M059J (cell line): ENCODE measurements at regions not wholly inside any gene's neighbourhood (a gene's known extent, or its start where the extent isn't known, plus 50 kb on each side); places are given as distances from the start of the nearest gene placed in this dataset.

ENCODE experiments used
- DNase-seq: peaks from one replicate; pipeline ENCODE4 v3.0.0-alpha.2; 2012; ENCODE audit warnings: low read depth

DNA sequence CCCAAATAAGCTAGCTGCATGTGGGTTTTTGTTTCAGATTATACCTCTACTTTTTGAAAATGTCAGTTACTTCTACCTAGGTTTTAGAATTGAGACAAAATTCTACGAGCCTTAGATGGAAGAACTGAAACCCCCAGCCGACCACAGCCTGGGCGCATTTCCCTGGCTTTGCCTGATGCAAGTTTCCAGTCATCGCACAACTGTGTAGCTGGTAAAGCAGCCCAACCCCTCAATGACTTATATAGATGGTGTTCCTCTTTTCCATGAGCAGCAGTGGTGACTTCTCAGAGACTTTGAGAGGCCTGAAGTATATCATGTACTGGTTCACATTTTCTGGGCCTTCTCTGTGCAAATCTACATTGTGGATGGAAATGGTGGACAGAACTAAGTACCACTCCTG lies 515.4 kb upstream of the RAB6C start:
- DNase-seq = no peak

DNA sequence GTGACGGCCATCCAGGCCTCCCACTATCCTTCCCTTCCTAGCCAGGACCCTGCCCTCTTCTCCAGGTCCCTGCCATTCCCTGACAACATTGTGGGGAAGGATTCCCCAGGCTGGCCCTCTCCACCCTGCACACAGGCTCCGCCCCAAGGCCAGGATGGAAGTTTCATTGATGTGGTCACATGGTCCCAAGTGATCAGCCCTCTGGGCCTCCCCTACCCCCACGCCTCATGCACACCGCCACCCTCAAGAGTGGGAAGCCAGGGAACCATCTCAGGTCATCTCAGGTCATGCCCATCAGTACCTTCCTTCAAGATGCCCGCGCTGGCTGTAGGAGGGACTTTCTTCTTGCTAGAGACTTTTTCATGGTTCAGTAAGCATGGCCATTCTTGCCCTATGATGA lies 514.8 kb upstream of the RAB6C start:
- DNase-seq = no peak

DNA sequence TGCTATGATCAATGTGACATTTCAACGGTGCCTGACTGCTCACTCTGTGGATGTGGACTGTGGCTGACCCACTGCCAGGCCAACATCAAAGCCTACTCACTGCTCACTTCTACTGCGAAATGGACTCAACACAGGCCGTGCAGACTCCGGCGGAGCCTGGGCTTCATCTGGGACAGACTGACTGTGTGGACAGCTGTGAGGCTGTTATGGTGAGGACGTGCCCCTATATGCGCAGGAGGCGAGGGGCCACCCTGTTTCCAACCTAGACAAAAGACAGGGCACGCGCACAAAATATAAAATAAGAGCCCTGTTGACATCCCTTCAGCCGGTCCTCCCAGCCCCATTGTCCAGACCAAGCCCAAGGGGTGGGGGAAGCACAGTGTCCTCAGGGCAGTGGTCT lies 514.4 kb upstream of the RAB6C start:
- DNase-seq = no peak

DNA sequence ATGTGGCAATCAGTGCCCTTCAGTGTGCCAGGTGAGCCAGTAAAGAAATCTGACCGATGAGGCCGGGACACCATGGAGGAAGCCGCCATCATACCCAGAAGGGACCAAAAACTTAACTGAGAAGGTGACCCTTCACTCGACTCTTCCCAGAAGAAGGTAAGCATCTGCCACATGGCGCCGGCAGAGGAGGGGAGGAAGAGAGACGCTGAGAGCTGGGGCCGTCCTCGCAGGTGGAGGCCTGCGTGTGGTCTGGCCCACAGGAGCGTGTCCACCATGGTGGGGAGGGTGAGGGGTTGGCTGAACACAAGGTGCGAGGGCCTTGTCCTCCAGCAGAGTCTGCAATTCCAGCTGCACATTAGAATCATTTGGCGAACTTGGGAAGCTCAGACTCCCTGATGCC lies 513.1 kb upstream of the RAB6C start:
- no peak for DNase-seq

DNA sequence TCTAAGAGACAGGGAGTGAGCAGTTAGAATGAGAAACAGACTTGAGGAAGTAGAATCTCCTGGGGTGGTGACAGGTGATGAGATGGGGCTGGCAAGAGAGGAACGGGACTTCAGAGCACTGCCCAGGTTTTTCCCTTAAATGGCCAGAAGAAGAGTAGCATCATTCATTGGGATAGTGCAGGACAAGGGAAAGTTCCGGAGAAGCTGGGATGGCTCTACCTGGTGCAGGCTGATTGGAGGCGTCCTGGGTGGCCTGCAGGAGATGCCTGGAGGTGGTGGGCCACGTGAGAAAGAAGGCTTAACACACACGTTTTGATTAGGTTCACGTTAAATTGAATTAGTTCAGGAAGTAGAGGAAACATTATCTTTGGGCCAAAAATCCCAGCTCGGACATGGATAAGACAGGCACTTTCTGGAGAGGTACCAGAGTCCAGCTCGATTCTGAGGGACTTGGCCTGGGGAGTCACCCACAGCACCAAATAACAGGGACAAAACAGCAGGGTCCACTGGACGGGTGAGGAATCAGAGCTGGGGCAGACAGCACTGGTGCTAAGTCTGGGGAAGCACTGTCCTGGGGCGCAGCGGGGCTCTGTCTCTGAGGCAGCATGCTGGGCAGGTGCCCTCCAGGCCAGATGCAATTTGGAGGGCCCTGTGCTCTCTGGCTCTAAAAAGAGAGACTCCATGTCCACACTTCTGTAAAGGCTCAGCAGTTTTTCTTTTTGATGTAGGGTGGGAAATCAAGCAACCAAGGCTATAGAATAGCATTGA lies 512.3 kb upstream of the RAB6C start:
- no peak for DNase-seq

DNA sequence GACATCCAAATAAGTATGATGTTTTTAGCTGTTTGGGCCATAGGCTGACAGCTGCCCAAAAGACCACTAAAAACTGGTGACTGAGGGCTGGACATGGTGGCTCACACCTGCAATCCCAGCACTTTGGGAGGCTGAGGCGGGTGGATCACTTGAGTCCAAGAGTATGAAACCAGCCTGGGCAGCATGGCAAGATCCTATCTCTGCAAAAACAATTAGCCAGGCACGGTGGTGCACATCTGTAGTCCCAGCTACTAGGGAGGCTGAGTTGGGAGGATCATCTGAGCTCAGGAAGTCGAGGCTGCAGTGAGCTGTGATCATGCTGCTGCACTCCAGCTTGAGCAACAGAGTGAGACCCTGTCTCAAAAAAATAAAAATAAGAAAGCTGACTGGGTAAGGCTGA lies 511.5 kb upstream of the RAB6C start:
- no peak for DNase-seq

DNA sequence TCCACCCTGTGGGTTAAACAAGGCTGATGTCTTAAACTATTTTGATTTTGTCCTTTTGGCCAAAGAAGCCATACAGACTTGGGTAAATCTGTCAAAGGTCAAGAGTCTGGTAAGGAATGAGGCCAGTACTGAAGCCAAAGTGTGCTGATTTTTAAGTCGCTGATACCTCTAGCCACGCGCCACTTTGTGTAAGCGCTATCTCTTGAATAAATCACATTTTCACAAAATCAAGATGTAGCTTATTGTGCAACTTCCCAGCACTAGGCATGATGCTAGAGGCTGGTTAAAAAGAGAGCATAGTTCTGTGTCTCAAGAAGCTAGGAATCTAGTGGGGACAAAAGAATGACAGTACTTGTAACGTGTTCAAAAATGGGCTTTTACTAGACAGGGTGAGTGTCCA lies 510.6 kb upstream of the RAB6C start:
- no peak for DNase-seq

DNA sequence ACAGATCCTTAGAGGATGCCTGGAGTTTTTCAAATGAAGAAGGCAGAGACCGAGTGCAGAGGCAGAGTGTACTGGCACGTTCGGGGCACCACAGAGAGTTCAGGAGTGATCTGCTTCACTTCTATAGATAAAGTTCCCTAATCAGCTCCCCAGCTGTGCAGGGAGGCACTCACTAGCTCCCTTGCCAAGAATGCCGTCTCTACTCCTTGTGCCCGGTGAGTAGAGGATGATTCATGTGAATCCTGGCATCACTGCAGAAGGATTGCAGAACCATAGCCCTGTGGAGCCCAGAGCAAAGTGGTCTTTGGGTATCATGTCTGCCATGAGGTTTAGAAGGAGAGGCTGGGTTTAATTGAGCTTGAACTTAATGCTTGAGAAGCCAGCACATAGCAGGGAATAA lies 510.1 kb upstream of the RAB6C start:
- DNase-seq = no peak

DNA sequence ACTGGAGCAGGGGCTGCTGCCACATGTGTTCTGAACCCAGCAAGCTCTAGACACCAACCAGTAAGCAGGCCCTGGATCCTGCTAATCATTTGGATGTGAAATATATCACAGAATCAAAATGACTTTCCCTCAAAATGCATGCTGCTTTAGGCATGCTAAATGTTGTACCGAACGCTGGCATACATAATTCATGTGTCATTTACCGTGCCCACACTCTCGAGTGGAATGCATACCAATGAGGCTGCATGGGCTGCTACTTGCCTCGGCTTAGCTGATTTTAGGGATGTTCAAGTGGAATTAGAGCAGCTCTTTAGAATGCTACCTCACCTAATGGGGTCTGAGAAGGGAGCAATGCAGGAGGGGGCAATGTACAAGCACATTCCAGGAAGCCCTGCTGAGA lies 509.6 kb upstream of the RAB6C start:
- DNase-seq = no peak

DNA sequence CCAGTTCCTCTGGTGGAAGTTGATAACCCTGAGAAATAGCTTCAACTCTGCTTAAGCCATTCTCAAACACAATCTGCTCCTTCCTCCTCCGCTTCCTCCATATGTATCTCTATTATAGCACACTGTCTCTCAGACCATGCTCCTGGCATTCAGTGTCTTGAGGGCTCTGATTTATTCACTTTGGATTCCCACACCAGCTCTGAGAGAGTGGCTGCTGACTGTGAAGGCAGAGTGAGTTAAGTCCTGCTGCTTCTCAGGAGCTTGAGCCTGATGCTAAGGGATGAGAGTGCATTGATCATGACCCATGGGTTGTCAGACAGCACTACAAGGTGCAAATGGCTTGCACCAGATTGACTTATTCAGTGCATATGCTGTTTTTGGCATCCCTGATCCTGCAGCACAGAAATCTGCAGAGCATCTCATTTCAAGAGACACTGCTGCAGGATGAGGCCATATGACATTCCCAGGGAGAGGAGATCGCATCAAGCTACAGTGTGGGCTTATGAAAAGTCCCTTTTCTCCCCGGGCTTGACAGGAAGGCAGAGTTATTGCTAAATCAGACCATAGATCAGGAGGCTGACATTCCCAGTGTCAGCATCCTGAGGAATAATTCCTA lies 500.5 kb upstream of the RAB6C start:
- no peak for DNase-seq

DNA sequence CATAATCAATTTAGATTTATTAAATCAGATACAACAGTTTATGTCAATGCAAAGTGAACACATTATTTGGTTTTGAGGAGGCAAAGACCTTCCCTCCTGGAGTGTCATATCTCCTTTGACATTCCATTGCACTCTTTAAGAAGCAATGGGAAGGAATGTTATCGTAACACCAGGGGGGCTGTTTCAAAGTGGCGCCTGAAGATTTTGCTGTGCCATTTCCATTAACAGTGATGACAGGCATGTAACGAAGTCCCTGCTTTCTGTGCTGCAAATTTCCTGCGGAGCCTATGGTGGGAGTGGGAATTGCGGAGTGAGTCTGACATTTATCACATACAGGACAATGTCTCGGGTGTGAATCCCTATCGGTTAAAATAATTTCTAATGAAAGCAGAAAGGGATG lies 499.6 kb upstream of the RAB6C start:
- no peak for DNase-seq

DNA sequence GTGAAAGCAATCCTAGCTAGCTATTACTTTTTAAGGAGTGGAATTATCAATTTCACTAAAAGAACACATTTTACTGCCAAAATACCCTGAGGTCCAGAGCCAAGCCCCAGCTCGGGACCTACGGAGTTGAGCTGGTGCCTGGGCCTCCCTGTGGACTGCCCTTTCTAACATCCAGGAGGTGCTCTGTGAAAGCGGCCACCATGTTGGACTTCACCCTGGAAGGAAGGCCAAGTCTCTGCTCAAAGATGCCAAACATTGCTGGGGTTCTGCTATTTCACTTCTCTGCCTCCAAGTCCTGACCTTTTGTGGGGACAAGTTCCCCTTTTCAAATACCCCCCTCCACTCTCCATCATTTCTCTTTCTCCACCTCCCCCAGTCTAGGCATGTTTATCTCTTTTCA lies 498.7 kb upstream of the RAB6C start:
- no peak for DNase-seq

DNA sequence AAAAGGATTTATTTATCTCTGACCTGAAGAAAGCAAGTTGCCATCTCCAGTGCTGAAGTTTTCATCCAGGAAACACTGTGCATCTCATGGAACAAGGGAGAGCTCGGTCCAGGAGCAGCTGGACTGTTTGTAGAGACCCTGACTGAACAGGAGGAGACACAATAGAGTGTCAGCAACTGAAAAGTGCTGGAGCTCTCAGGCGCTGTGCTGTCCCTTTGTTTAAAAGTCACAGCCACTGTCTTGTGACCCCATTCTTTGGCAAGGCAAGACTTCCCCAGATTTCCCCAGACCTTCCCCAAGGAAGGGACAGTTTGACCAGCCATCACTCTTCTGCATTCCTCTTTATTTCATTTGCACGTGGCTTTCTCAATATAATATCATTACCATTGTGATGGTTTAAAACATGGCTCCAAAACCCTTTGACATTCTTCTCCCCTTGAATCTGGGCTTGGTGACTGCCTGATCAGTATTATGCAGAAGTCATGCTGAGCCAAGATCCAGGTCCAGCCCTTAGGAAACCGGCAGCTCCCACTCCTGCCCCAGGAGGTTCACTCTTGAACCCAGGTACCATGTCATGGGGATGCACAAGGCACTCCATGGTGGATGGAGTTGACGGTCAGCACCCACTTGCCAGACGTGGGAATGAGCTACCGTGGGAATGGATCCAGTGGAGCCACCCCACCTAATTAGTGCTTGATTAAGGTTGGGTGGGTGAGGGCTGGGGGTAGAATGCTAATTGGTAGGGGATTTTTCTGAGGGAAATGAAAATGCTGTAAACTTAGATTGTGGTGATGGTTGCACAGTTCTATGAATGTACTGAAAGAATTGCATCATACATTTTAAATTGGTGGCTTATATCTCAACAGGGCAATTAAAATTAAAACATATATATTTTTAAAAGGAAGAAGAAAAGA lies 497.9 kb upstream of the RAB6C start:
- no peak for DNase-seq

DNA sequence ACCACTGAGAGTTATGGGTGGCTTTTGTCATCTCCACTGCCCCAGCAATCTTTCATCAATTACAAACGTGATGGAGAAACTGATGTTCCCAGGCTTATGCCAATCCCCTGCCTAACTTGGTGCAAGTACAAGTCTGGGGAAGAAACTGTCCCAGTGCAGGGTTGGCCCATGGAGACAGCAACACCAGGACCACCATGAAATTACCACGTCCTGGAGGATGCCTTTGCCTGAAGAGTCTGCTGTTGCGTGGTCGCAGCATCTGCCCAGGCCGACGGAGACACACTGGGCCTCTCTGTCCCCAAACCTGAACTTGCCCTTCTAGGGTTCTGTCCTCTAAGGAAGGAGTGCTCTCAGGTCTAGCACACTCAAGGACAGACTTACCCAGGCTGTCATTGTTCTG lies 496.8 kb upstream of the RAB6C start:
- DNase-seq = no peak

DNA sequence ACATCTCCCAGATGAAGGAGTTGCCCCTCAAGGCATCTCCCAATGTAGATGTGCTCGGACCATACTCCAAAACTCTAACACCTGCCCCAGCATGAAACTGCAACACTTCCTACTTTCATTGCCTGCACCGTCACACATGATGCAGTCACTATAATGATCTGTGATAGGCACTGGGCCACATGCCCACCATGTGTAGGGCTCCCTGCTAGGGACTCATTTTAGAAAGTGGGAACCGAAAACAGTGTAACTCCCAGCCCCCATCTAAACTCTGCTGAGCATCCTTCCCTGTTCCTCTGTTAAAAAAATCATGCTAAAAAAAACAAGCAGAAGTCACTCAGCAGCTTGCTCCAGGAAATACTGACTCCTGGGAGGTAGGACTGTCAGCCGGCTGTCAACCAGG lies 496.1 kb upstream of the RAB6C start:
- no peak for DNase-seq

DNA sequence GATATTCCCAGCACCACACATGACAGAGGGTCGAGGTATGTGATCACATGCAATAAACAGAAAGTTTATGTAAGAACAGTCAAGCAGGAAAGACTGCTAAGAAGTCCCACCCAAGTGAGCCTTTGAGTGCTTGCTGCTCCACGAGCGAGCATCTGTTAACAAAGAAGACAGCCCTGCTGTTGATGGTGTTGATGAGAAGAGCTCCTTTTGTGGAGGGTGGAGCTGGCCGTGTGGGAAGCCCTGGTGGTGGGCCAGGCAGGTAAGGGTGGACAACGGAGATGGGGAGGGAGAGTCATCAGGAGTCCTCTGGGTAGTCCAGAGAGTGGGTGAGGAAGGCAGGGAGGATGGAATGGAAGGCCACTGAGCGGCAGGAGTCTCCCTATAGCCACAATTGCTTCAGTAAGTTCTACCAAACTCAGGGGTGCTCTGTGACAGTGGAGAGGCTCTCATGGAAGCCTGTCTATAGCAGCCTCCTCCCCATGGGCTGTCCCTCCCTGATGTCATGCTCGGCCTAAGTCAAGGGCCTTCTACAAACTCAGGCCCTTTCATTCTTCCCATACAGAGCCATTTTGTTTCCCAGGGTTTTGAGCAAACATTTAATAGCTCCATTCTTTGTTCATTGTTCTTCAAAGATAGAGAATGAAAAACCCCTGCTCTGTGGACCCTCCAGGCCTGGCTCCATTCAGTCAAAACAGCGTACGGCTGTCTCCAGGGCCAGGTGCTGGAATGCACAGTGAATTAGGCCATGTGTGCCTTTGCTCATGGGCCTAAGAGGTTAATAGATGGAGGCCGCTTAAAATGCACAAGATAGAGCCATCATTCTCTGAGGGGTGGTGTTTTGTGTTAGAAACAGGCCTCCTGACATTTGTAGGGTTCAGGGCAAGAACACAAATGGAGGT lies 494.2 kb upstream of the RAB6C start:
- no peak for DNase-seq

DNA sequence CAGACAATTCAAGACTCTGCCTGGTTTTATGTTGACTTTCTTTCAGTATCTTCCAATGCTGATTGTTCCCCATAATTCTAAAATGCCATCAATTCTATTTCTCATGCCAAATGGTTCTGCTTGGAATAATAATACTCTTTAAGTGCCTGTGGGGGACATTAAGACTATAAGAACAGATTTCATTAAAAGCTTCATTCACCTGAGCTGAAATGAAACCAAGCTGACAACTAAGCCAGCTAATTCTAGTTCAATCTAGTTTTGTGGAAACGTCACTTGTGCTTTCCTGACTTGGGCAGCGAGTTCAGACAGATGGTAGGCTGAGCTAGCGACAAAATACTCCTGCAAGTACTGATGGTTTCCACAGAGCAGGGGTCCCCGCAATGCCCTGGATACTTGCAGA lies 491.1 kb upstream of the RAB6C start:
- no peak for DNase-seq

DNA sequence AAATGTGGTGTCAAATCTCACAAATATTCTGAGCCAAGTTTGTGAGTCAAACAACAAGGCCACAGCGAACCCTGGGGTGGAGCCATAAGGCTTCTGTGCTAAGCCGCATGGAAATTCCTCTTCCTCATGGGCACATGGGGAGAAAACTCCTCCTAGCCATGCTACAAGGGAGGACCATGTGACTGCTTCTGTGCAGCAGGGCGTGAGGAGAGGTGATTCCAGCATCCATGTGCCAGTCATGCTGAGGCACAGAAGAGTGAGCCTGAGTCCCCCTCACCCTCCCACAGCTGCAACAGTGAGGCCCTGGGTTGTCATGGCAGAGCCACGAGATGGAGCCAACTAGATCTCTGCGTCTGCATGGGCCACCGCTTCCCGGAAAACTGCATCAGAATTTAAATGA lies 488.8 kb upstream of the RAB6C start:
- DNase-seq = no peak

DNA sequence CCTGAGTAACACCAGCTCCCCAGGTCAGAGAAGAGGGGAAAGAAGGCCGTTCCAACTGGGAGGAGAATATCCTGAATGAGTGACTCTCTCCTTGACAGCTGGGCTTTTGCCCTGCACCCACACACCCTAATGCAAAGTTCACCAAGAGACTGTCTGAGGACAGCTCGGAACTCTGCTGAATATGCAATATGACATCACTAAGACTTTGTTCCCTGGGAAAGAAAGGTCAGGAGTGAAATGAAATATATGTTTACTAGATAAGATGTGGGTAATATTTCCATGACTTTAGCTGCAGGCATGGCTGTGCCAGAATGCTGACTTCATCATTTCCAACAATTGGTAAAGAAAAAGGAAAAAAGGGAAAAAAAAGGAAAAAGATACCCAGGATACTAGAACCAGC lies 488.2 kb upstream of the RAB6C start:
- no peak for DNase-seq

DNA sequence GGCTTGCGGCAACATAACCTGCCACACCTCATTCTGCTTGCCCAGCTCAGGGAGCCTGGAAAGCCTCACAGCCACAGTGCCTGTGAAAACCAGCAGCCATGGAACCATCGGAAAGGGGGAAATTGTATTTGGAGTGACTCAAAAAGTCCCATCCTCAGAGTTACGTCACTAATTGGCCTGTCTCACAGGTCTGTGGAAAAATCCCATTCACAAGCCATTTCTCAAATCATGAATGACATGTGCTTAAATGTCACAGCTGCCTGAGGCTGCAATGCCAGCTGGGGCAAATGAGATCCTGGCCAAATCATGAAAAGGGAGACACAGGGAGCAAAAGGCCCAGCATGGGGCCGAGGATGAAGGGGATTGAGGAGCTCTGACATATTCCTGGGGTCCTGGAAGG lies 486.9 kb upstream of the RAB6C start:
- no peak for DNase-seq

DNA sequence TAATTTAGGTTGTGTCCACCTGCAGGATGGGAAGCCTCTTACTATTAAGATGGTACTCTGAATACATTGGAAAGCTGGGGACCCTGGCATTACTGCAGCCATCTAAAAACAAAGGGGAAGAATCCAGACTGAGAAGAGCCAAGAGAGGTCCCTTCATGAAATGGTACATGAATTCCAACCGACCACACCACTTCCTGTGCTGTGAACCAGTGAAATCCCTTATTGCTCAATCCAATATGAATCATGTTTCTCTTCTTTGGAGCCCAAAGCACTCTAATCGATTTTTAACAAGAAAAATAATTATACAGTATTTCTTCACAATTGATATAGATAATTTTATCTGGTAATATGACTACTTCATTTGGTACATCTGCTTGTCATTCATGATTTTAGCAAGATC lies 479.7 kb upstream of the RAB6C start:
- no peak for DNase-seq

DNA sequence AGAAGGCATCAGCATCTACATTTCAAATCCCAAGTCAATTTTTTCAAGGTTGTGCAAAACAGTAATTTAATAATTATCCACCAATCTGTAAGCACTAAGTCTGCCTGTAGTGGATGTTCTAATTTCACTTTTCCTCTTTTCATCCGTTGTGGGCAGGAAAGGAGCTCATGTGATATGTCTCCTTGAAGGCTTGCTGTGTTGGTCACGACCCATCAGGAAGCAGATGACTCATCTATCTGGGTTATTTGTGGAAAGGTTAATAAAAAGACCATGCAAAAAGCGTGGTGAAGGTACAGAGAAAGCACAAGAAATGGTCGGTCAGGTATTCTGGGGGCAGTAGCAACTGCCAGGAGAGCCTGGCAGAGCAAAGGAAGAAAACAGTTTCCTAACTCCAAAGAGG lies 476.7 kb upstream of the RAB6C start:
- DNase-seq = peak; percentile 14
